Activated naive CD4-positive, alpha-beta T cell treated with anti-CD3 and anti-CD28 coated beads, Interleukin-2, amount 50 U/mL, for 24 hours (primary cell): ENCODE measurements at regions not wholly inside any gene's neighbourhood (a gene's known extent, or its start where the extent isn't known, plus 50 kb on each side); places are given as distances from the start of the nearest gene placed in this dataset.
"Not testable (repeated sequence)": the region's sequence is repeated elsewhere in the genome, so short reads cannot be mapped to it uniquely, and the experiment has no call there.

ENCODE experiments used
- H3K27ac Mint-ChIP-seq: one replicate; pipeline ENCODE4 v1.8.0; 2021; ENCODE audit warnings: mild to moderate bottlenecking, mixed read lengths
- H3K27me3 Mint-ChIP-seq: one replicate; pipeline ENCODE4 v1.8.0; 2021; ENCODE audit warnings: mixed read lengths
- H3K36me3 Mint-ChIP-seq: one replicate; pipeline ENCODE4 v1.8.0; 2021; ENCODE audit warnings: mixed read lengths
- H3K4me1 Mint-ChIP-seq: one replicate; pipeline ENCODE4 v1.8.0; 2021; ENCODE audit warnings: mixed read lengths
- H3K4me3 Mint-ChIP-seq: one replicate; pipeline ENCODE4 v1.8.0; 2021; ENCODE audit warnings: mild to moderate bottlenecking, mixed read lengths
- H3K9me3 Mint-ChIP-seq: one replicate; pipeline ENCODE4 v1.8.0; 2021; ENCODE audit warnings: mixed read lengths

DNA sequence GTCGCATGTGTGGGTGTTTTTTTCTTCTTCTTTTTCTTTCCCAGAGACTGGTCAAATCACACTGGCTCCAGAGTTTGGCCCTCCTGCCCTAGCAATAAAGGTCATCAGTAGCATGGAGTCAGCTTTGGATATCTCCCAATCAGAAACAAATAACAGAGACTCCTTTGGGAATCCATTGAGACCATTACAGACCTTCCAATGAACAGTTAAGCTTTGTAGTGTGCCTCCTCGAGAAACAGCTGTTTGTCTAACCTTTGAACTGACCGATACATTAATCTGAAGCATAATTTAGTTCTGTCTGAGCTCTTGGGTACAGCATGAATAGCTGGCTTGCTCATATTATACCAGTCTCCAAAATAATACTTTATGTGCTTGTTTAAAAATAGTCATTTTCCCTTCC is 1103.2 kb downstream of the GATA3 start:
- H3K36me3 Mint-ChIP-seq = peaks cover 2% of the 10 kb centered on the region
- no peak overlapping the region for H3K4me3 Mint-ChIP-seq
- H3K27me3 Mint-ChIP-seq = no peaks in the 10 kb centered on the region
- no peaks in the 10 kb centered on the region for H3K4me1 Mint-ChIP-seq
- H3K9me3 Mint-ChIP-seq = no peaks in the 10 kb centered on the region
- H3K27ac Mint-ChIP-seq = no peak overlapping the region

DNA sequence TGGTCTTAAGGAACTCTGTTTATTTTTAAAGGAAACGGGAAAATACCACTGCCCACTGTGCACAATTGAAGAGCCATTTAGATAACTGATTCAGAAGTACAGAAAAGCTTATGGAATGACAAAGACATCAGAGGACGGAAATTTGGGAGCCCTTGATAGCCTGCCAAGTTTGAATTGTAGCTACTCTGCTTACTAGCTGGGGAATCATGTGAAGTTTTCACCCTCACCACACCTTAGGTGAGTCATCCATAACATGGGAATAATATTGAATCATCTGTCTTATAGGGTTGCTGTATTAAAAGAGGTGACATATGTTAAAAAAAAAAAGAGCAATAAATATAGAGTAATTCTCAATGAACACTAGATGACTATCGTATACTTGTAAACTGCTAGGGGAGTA is 1104.2 kb downstream of the GATA3 start:
- peaks cover 2% of the 10 kb centered on the region for H3K36me3 Mint-ChIP-seq
- H3K27ac Mint-ChIP-seq = no peak overlapping the region
- no peak overlapping the region for H3K4me3 Mint-ChIP-seq
- H3K27me3 Mint-ChIP-seq = no peaks in the 10 kb centered on the region
- peaks cover 8% of the 10 kb centered on the region for H3K4me1 Mint-ChIP-seq
- no peaks in the 10 kb centered on the region for H3K9me3 Mint-ChIP-seq

DNA sequence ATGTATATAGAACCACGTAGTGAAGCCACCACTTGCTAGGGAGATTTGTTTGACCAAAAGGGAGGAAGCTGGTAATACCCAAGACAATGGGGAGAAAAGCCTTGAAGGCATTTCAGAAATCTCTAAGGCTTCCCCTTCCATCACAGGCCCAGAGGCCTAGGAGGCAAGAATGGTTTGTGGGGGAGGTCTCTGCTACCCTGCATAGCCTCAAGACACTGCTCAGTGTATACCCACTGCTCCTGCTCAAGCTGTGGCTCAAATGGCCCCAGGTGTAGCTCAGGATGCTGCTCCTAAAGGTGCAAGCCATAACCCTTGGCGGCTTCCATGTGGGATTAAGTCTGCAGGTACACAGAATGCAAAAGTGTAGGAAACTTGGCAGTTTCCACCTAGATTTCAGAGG is 1105.8 kb downstream of the GATA3 start:
- Mint-ChIP-seq H3K4me3 (no peak overlapping the region), H3K27ac (no peak overlapping the region), H3K9me3 (no peaks in the 10 kb centered on the region), H3K4me1 (peaks cover 12% of the 10 kb centered on the region), H3K27me3 (no peaks in the 10 kb centered on the region), H3K36me3 (peaks cover 2% of the 10 kb centered on the region)

DNA sequence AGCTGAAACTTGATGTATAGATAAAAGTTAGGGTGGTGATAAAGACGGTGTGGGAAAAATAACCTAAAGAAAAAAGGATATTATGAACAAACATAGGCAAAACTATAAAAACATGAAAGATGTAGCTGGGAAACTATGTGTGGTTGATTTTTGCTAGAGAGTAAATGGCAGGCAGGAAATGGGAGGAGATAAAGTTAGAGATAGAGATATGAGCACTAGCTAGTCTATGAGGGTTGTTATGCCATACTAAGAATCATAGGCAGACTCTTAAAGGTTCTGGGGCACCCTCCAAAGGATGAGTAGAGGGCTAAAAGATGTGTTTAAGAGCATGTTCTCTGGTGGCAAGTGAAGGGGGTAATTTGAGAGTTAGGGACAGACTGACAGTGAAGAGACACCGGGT is 1109.2 kb downstream of the GATA3 start:
- no peak overlapping the region for H3K27ac Mint-ChIP-seq
- H3K9me3 Mint-ChIP-seq = no peaks in the 10 kb centered on the region
- peaks cover 2% of the 10 kb centered on the region for H3K36me3 Mint-ChIP-seq
- peaks cover 28% of the 10 kb centered on the region for H3K4me1 Mint-ChIP-seq
- no peak overlapping the region for H3K4me3 Mint-ChIP-seq
- H3K27me3 Mint-ChIP-seq = no peaks in the 10 kb centered on the region

DNA sequence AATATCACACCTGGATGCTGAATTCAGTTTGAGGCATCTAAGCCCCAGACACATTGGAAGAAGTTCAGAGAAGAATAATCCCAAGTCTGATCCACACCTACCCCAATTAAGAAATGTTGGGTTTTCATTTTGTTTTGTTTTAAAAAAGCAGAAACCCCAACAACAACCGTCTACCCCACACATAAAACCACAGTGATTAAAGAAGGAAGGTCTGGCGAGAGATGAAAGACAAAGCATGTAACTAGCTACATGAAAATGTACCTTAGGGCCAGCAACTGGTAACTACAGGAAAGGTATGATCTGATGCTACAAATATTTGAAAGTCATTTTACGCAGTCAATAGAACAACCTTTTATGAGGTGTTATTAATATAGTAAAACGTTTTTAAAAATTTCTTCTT is 1112.3 kb downstream of the GATA3 start:
- Mint-ChIP-seq H3K4me3 (no peak overlapping the region), H3K36me3 (no peaks in the 10 kb centered on the region), H3K4me1 (peaks cover 28% of the 10 kb centered on the region), H3K9me3 (no peaks in the 10 kb centered on the region), H3K27me3 (no peaks in the 10 kb centered on the region), H3K27ac (no peak overlapping the region)

DNA sequence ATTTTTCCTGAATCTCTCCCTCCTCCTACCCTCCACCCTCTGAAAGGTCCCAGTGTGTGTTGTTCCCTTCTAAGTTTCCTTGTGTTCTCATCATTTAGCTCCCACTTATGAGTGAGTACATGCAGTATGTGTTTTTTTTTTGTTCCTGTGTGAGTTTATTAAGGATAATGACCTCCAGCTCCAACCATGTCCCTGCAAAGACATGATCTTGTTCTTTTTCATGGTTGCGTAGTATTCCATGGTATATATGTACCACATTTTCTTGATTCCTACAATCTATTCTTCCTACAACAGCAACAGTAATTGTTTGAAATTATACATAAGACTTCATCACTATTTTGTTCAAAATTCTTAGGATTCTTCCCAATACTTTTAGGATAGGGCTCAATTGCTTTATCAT is 1117.8 kb downstream of the GATA3 start:
- H3K9me3 Mint-ChIP-seq = no peaks in the 10 kb centered on the region
- peaks cover 14% of the 10 kb centered on the region for H3K4me1 Mint-ChIP-seq
- H3K27ac Mint-ChIP-seq = no peak overlapping the region
- no peak overlapping the region for H3K4me3 Mint-ChIP-seq
- no peaks in the 10 kb centered on the region for H3K36me3 Mint-ChIP-seq
- H3K27me3 Mint-ChIP-seq = no peaks in the 10 kb centered on the region

DNA sequence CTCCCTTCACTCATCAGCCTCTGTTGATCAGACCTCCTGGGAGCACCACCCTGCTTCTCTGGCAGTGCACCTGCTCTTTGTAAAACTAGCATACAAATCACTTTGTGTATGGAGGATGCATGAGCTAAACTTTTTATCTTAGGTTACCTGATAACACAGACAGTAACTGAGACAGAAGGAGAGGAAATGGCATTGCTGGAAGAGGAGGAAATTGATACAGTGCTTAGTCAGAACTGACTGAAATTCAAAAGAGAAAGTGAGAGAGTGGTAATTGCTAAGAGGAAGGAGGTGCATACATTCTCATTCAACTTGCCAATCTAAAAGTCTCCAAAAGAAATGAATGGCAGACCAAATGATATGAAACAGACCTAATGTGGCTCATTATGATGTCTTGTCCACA is 1120.7 kb downstream of the GATA3 start:
- no peaks in the 10 kb centered on the region for H3K9me3 Mint-ChIP-seq
- no peak overlapping the region for H3K27ac Mint-ChIP-seq
- H3K4me3 Mint-ChIP-seq = no peak overlapping the region
- no peaks in the 10 kb centered on the region for H3K36me3 Mint-ChIP-seq
- H3K4me1 Mint-ChIP-seq = peaks cover 10% of the 10 kb centered on the region
- H3K27me3 Mint-ChIP-seq = no peaks in the 10 kb centered on the region

DNA sequence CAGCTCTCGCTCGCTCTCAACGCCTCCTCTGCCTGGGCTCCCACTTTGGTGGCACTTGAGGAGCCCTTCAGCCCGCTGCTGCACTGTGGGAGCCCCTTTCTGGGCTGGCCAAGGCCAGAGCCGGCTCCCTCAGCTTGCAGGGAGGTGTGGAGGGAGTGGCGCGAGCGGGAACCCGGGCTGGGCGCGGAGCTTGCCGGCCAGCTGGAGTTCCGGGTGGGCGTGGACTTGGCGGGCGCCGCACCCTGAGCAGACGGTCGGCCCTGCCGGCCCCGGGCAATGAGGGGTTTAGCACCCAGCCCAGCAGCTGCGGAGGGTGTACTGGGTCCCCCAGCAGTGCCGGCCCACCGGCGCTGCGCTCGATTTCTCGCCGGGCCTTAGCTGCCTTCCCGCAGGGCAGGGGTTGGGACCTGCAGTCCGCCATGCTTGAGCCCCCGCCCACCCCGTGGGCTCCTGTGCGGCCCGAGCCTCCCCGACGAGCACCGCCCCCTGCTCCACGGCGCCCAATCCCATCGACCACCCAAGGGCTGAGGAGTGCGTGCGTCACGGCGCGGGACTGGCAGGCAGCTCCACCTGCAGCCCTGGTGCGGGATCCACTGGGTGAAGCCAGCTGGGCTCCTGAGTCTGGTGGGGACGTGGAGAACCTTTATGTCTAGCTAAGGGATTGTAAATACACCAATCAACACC is 1128.9 kb downstream of the GATA3 start:
- not testable (repeated sequence) for H3K27ac Mint-ChIP-seq, H3K27me3 Mint-ChIP-seq, H3K4me1 Mint-ChIP-seq, H3K9me3 Mint-ChIP-seq, H3K36me3 Mint-ChIP-seq, H3K4me3 Mint-ChIP-seq

DNA sequence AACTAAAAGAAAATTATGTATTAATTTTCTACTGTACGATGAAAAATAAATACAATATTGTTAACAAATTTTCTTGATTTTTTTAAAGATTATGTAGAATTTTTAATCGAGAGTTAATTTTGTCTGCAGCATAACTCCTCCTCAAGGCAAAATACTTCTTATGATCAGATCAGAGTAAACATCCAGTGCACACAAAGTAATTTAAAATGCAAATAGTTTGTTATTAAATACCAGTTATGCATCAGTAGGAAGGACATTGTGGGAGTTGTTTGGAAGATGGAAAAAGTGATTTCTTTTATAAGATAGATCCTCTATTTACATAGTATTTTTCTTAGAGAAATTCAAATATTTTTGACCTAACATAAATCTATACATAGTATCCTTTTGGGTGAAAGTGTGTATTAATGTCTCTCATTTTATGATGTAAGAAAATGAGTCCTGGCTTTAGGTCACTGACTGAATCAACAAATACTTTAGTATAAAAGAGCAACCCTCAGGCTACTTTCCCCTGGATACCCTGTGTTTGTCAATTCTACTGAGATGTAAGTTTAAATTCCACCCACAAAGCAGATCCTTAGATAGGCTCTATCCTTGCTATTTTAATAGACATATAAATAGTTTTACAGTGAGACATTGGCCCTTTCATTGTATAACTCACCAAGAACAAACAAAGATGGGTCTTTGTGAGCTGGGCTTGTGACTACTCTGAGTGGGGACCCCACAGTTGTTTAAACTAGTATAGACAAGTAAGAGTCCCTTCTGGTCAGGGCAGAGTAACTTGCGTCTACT is 1133.7 kb downstream of the GATA3 start:
- Mint-ChIP-seq H3K4me1 (peaks cover 11% of the 10 kb centered on the region), H3K9me3 (no peaks in the 10 kb centered on the region), H3K27ac (no peak overlapping the region)

DNA sequence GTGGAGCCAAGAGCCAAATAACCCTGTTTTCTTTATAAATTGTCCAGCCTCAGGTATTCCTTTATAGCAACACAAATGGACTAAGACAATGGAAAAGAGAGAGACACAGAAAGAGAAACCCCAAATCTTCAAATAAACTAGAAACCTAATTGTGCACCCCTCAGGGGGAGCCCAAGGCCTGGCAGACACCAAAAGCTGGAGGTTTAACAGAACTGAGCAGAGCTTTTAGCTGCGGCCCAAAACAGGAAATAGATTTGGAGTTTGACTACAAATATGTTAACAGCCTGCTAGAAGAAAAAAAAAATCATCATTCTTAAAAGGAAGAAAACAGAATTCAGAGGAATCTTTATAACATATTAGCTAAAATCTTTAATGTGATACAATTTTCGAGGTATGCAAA is 1135.0 kb downstream of the GATA3 start:
- H3K4me1 Mint-ChIP-seq = peaks cover 11% of the 10 kb centered on the region
- peaks cover 2% of the 10 kb centered on the region for H3K27me3 Mint-ChIP-seq
- H3K9me3 Mint-ChIP-seq = no peaks in the 10 kb centered on the region
- H3K27ac Mint-ChIP-seq = no peak overlapping the region
- H3K4me3 Mint-ChIP-seq = no peak overlapping the region
- H3K36me3 Mint-ChIP-seq = no peaks in the 10 kb centered on the region

More for the DNA sequence above, 1133.7 kb downstream of the GATA3 start:
- Mint-ChIP-seq H3K36me3 (no peaks in the 10 kb centered on the region), H3K27me3 (peaks cover 4% of the 10 kb centered on the region), H3K4me3 (no peak overlapping the region)

DNA sequence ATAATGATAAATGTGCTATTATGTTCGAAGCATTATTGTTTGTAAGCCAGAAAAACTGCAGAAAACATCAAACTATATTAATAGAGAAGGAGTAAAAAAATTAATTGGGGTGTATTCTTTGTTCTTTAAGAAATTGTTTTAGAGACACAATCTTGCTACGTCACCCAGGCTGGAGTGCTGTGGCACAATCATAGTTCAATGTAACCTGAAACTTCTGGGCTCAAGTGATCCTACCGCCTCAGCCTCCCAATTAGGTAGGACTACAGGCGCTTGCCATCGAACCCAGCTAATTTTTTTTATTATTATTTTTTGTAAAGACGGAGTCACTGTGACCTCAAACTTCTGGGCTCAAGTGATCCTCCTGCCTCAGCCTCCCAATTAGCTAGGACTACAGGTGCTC is 1138.6 kb downstream of the GATA3 start:
- Mint-ChIP-seq H3K4me3 (no peak overlapping the region), H3K27me3 (peaks cover 2% of the 10 kb centered on the region), H3K27ac (no peak overlapping the region), H3K36me3 (no peaks in the 10 kb centered on the region), H3K4me1 (peaks cover 11% of the 10 kb centered on the region), H3K9me3 (no peaks in the 10 kb centered on the region)

DNA sequence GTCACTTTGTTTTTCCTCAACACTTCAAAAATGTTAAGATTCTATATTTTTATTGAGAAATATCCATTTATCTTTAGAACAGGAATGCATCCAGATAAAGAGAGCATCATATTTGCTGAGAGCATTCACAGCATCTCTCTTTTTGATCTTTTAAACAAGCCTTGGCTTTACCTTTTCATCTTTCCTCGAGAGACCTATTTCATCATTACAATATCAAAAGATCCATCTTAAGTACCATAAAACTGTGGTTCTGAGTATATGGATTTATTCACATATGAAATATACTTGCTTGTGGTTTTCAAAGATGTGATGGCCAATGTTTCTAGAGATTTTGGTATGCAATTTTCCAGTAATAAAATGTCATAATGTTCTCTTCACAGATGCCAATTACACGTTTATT is 1140.9 kb downstream of the GATA3 start:
- Mint-ChIP-seq H3K27me3 (peaks cover 2% of the 10 kb centered on the region), H3K4me3 (no peak overlapping the region), H3K9me3 (no peaks in the 10 kb centered on the region), H3K4me1 (no peaks in the 10 kb centered on the region), H3K27ac (no peak overlapping the region), H3K36me3 (no peaks in the 10 kb centered on the region)

DNA sequence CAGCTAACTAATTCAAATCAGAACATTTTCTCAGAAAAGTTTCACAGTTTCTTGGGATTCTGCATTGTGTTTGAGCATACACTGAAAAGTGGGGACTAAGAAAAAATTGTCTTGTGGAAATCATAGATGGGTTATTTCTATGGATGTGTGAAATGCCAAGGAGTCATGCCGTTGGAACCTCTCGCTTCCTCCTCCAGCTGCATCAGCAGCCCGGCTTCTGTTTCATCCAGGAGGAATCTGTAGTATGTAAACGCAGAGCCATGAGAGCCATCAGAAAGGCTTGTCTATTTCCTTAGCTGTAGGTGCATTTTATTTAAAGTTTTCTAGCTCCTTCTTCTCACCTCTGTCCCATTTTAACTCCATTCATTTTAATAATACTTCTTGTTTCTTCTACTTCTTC is 1144.1 kb downstream of the GATA3 start:
- Mint-ChIP-seq H3K4me1 (no peaks in the 10 kb centered on the region), H3K36me3 (no peaks in the 10 kb centered on the region), H3K4me3 (no peak overlapping the region), H3K27ac (no peak overlapping the region), H3K9me3 (no peaks in the 10 kb centered on the region), H3K27me3 (no peaks in the 10 kb centered on the region)

DNA sequence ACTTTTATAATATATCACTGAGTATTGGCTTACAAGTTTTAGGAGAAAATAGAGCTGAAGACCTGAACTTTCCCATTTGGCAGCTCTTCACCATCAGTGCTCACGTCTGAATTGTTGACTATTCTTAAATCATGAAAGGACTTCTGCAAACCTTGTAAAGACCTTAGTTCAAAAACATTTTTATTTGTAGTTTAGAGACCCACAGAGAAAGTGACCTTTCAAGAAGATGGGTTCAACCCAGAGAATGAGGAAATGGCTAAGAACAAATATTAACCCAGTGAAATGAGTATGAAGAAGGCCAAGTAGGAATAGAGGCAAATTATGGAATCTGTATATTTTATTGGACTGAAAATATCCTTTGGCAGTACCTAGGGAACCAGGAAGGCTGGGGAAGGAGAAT is 1151.1 kb downstream of the GATA3 start:
- peaks cover 5% of the 10 kb centered on the region for H3K4me1 Mint-ChIP-seq
- no peak overlapping the region for H3K27ac Mint-ChIP-seq
- no peaks in the 10 kb centered on the region for H3K9me3 Mint-ChIP-seq
- H3K36me3 Mint-ChIP-seq = no peaks in the 10 kb centered on the region
- no peak overlapping the region for H3K4me3 Mint-ChIP-seq
- H3K27me3 Mint-ChIP-seq = peaks cover 2% of the 10 kb centered on the region

DNA sequence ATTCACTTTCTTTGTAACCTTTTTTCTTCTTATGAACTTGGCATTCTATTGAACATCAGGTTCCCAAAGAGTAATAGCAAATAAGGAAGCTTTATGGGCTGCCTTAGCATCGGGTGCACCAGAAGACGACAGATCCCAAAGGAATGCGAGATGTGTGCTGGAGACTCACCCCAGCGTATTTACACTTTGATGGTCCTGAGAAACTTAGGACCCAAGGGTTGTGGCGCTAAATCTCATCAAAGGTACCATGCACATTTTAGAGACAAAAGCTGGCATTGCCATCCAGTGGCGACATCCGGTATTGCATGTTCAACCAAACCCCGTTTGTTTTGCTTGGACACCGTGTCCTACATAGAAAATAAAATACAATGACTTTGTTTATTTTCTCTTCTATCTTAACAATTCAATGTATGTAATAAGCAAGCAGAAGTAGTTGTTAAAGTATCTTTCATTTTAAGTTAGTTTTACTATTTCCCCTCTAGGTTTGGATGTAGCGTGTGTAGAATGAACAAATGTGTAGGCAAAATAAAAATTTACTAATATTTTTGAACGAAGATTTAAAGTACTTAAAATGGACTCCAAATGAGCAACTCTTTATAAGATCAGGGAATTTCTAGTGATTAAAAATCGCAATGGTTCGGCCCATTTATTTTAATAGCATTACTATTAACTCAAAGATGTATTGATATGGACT is 1154.8 kb downstream of the GATA3 start:
- Mint-ChIP-seq H3K27ac (no peak overlapping the region), H3K4me3 (no peak overlapping the region), H3K27me3 (peaks cover 6% of the 10 kb centered on the region), H3K4me1 (peaks cover 5% of the 10 kb centered on the region), H3K9me3 (no peaks in the 10 kb centered on the region), H3K36me3 (no peaks in the 10 kb centered on the region)

DNA sequence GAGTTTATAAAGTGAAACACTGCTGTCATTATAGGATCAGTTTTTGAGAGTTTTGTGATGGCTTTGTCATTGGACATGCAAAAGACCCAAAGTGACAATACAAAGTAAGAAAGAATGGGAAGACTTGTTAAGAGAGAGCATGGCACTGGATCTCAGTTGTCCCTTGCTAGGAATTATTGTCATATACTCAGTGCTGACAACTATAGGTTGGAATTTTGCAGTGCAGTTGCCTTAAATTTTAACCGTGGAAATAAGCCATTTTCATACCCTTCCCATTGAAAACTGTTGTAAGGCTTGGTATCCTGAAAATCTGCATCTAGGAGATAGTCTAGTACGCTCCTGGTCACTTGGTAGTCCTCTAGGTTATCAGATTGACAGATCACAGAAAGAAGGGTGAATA is 1156.7 kb downstream of the GATA3 start:
- H3K4me3 Mint-ChIP-seq = no peak overlapping the region
- peaks cover 6% of the 10 kb centered on the region for H3K27me3 Mint-ChIP-seq
- no peaks in the 10 kb centered on the region for H3K36me3 Mint-ChIP-seq
- peaks cover 5% of the 10 kb centered on the region for H3K4me1 Mint-ChIP-seq
- no peak overlapping the region for H3K27ac Mint-ChIP-seq
- H3K9me3 Mint-ChIP-seq = no peaks in the 10 kb centered on the region
